SK-MEL-5 (cell line): ENCODE measurements at regions not wholly inside any gene's neighbourhood (a gene's known extent, or its start where the extent isn't known, plus 50 kb on each side); places are given as distances from the start of the nearest gene placed in this dataset.
"Not testable (repeated sequence)": the region's sequence is repeated elsewhere in the genome, so short reads cannot be mapped to it uniquely, and the experiment has no call there.

Experiments
- DNase-seq: peaks from one replicate; pipeline ENCODE4 v3.0.0-alpha.2; 2016; ENCODE audit warnings: low read depth, low spot score
- in situ Hi-C: cut with HindIII; loops from 2 replicates; pipeline ENCODE4 v1.10.0; 2016; ENCODE audit warnings: low sequenced_read_pairs, high pct_unique_total_duplicates, low pct_unique_long_range_greater_than_20kb

DNA sequence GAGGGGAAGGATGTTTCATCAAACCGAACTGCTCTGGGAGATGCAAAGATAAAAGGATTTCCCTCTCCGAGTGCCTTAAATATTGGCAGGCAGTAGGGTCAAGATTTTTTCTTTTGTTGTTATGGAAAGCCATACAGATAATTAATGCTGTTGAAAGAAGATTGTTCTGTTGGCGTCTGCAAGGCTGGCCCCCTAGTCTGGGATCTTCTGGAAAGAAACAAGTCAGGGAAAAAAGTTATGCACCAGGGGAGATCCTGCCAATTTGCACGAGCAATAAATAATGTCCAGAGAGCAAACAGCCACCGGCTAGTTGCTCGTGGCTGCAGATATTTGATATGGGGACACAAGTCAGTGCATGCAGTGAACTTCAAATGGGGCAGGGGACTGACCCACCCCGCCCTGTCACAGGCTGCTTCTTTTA is 202.1 kb upstream of the MYL2 start:
- in situ Hi-C loops = no loop called here
- no peak for DNase-seq

DNA sequence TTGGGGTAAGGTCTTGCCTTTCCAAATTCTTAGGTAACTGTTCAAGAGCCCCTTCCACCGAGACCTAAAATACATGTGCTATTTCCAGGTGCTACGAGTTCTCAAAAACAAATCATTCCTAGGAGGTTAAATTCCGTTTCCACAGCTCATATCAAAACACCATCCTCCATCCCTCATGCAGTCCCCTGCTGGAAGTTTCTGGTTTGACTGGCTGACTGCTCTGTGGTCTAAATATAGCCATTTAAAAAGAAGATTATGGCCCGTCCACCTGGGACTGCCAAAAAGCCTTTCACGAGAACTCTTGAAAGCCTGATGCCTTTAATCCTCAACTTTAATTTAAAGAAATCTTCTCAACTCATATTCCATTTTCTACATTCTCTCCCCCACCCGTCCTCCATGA is 201.5 kb upstream of the MYL2 start:
- in situ Hi-C loops = no loop called here

DNA sequence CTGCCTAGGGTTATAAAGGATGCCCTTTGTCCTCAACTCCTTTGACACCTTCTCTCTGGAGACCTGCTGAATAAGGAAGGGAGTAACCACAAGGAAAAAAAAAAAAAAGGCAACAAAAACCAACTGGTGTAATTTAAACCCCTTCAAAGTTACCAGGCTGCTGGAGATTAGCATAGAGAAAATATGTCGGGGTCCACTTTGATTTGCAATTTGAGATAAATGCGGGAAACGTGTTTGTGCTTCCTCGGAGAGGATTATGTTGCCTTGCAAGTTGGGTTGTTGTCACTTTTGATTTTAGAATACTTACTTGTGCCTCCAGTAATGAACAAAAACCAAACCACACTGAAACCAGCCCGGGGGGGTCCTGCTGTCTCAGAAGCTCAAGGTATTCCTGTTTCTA is 200.2 kb upstream of the MYL2 start:
- no peak for DNase-seq
- in situ Hi-C loops = no loop called here

More for the DNA sequence above, 201.5 kb upstream of the MYL2 start:
- no peak for DNase-seq

DNA sequence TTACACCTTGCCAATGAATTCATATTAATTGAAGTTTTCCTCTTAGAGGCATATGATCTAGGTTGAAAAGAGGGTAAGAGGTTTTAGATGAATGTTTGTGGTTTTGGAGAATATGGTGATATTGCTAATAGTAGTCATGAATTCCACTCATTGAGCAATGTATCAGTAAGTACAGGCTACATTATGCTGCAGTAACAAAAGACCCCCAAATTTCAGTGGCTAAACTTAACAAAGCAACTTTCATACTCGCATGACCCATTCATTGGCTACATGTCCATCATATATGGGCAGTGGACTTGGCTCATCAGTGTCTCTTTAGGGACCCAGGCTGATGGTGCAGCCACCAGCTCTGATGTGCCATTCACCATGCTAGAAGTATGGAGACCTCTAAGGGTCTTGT is 196.6 kb upstream of the MYL2 start:
- in situ Hi-C loops = no loop called here
- no peak for DNase-seq

DNA sequence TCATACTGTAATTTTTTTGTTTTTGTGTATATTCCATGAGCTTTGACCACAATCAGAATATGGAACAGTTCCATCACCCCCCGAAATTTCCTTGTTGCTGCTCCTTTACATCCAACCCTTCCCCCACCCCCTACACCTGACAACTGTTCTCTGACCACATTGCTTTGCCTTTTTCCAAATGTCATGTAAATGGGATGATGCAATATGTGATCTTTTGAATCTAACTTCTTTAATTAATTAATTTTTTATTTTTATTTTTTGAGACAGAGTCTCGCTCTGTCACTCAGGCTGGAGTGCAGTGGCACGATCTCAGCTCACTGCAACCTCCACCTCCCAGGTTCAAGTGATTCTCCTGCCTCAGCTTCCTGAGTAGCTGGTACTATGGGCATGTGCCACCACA is 192.9 kb upstream of the MYL2 start:
- DNase-seq, in situ Hi-C loops: not testable (repeated sequence)

DNA sequence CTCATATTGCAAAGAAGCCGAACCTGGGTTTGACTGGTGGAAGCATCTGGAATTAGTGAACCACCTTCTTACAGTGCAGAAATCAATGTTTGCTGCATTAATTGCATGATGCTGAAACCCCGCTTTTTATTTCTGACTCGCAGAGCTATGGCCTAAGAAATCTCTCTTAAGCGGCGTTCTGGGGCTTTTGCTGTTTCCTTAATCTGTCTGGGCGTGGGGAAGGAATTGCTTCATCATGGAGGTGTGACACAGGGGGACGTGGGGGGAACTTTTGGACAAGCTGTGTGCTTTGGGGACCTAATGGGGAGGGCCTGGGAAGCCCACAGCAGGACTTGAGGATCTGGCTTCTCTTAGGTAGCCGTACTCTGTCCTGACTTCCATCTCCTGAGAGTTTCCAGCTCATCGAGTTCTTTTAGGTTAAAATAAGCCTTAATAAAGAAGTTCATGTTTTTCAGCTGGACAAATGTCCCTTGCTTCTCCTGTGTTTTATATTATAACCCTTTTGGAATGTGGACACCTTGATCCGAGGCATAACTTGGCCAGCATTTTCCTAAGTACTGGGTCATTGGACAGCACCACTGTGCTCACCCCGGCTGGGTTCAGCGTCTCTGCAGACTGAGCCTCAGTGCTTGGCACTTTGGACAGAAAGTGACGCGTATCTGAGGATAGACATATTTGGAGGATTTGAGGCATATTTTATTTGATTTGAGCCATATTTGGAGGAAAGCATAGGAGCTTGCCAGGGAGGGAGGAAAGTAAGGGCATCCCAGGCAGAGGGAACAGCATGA is 192.1 kb upstream of the MYL2 start:
- in situ Hi-C loops = no loop called here
- no peak for DNase-seq

DNA sequence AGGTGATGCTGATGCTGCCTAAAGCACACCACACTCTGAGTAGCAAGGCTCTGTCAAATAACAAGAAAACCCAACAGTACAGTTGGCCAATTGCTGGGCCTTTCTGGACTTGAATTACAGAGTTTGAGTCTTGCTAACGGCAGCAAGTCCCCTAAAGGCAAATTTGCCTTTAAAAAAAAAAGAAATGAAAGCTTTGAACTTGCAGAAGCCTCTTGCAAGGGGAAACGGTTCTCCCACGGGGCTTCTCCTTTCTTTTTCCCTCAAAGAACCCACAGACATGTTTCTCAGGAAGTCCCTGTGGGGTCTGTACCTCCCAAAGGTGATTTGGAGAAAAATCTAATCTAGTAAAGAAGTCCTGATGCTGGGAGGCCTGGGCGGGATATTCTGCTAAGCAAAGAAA is 191.3 kb upstream of the MYL2 start:
- in situ Hi-C loops = no loop called here
- no peak for DNase-seq

DNA sequence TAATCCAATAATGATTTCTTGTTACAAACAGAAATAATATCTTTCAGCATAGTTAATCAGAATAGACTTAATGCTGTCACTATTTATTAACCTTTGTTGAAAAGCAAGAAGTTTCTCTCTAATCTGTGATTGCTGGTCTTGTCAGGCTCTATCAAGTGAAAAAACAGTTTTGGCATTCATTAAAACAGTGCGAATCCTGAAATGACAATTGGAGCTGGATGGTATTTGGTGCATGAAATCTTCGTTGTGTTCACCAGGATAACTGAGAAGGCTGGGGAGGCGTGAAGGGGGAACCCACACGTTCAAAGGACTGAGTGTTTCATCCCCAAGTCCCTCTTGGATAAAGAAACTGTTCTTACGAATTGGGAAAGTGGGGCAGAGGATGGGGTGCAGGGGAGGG is 190.2 kb upstream of the MYL2 start:
- DNase-seq = no peak
- in situ Hi-C loops = no loop called here

DNA sequence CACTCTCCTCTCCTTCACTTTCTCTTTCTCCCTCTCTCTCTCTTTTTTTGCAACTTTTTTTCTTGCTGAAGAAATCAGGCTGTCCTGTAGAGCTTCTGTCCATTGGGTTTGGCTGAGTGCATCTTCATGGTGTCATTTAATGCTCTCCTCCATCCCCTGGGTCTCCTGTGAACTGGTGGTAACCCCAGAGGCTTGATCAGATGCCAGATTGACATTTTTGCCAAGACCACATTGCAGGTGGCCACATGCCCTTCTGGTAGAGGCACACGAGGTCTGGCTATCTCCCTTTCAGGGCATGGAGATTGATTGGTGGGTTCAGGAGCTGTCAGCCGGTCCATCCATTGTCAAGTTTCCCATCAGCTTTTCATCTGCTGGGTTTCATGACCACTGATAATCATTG is 188.3 kb upstream of the MYL2 start:
- in situ Hi-C loops = no loop called here
- DNase-seq = no peak

DNA sequence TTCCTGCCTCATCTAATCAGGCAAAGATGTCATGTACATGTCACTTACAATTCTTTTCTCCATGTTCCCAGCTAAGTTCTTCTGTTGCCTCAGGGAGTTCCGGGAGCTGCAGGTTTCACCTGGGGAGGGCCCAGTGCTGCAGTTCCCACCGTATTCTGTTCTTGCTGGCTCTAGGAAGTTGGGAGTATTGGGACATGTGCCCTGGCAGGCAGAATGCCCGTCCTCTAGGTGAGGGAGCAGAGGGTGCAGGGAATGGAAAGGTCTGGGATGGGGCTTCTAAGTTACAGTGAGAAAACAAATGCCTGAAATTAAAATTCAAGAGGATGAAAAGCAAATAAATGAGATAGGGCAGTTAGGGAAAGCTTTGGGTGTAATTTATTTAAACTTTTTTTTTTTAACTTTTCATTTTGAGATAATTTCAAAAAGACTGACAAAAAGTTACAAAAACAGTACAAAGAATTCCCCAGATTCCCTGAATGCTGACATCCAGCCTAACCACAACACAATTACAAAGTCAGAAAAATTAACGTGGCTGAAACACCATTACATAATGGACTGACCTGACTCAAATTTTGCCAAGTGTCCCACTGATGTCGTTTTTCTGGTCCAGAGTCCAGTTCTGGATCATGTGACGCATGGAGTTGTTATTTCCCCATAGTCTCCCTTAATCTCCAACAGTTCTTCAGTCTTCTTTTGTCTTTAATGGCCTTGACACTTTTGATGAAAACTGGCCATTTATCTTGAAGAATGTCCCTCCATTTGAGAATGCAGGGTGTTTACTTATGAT is 187.2 kb upstream of the MYL2 start:
- in situ Hi-C loops = no loop called here
- DNase-seq = no peak

DNA sequence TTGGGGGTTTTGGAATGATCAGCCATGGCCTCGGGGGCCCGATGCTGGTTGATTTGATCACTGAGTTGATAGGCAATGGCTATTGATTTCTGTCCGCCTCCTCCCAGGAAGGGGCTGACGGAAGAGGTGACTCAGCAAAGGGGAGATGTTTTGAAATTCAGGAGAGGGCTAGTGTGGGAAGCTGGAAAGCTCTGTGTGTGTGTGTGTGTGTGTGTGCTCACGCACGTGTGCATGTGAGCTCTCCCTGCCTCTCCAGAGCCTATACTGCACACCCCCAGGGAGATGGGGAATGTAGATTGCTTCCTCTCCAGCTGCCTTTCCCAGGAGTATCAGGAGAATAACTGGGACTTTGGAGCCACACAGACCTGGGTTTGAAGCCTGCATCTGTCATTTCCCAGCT is 184.9 kb upstream of the MYL2 start:
- no peak for DNase-seq
- in situ Hi-C loops = no loop called here

DNA sequence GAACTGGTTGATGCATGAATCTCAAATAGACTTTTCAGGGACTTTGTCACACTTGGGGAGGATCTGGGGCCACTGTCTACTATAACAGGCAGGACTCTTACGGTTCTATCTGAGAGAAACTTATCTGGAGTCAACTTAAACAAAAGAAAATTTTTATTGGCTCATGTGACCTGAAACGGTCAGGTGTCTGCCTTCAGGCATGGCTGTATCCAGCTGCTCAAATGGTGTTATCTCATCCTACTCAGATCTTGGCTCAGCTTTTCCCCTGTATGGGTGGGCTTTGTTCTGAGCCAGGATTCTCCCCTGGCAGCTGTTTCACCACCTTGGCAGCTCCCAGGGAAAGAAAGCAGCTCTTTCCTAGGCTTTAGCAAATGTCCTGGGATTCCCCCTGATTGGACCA is 183.2 kb upstream of the MYL2 start:
- no peak for DNase-seq
- in situ Hi-C loops = no loop called here

DNA sequence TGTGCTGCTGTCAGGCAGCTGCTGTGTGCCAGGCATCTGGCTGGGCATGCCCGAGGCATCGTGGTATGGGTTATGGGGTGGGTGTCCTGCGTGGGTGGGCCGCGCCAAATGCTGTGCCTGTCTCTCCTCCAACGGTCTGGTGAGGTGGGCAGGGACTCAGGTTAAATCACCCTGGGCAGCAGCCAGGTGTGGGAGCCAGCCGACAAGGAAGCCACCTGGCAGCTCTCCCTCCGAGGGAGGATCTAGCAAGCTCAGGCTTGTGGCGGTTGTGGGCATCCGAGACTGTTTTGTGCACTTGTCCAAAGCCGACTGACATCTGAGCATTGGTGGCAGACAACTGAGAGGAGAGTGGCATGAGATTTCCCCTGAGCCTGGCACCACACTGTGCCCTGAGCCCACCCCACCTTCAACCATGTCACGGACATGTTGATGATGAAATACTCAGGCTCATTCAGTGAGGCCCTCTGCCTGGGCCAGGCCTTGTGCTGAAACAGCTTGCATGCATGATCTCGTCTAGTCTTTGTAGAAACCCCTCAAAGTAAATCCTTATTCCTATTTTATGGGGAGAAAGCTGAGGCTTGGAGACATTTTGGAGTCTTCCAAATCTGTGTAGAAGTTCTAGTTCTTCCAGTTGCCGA is 181.8 kb upstream of the MYL2 start:
- no peak for DNase-seq
- in situ Hi-C loops = no loop called here

DNA sequence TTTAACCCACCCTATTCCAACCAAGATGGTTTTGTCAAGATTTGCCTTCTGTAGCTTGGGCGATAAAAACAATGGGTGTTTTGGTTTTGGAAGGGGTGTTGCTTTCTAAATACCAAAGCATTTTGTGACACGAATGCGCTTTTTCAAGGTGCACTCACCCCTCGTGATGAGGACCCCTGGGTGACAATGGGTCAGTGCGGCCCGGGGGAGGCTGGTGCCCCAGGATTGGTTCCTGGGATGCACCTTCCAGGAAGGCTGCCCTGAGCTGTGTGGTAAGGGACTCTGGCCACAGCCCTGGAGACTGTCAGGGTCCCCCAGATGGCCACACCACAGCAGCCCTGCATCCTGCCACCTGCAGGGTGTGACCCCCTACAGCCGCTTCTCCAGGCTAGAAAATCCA is 180.6 kb upstream of the MYL2 start:
- DNase-seq = no peak
- in situ Hi-C loops = no loop called here

DNA sequence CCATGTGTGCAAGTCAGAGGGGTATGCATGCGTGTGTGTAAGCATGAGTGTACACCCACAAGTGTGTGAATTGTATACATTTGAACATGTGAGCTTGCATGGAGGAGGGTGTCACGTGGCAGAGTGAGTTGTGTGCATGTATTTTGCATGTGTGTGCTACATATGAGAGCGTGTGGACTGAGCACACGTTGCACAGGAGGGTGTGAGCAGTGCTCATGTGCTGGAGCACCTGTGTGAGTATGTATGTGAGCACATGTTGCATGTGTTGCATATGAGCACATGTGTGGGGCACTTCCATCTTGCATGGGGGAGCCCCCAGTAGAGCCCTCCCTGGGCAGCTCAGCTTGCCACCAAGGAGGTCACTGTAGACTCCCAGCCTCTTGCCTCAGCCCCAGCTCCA is 180.2 kb upstream of the MYL2 start:
- in situ Hi-C loops = no loop called here
- DNase-seq = no peak

DNA sequence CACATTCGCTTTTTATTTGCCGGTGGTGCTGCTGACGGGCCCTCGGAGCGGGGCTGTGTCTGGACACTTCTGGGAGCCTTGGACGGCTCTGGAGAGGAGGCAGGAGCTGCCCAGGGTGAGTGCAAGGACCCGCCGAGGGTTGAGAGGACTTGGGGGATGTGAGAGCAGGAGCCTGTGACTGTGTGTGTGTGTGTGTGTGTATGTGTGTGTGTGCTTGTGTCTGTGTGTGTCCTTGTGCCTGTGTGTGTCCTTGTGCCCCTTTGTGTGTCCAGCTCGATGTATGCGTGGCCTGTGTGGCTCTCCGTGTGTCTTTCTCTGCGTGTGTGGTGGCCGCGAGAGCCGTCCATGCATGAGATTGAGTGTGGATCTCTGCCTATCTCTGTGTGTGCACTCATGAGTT is 179.6 kb upstream of the MYL2 start:
- in situ Hi-C loops = no loop called here
- no peak for DNase-seq

DNA sequence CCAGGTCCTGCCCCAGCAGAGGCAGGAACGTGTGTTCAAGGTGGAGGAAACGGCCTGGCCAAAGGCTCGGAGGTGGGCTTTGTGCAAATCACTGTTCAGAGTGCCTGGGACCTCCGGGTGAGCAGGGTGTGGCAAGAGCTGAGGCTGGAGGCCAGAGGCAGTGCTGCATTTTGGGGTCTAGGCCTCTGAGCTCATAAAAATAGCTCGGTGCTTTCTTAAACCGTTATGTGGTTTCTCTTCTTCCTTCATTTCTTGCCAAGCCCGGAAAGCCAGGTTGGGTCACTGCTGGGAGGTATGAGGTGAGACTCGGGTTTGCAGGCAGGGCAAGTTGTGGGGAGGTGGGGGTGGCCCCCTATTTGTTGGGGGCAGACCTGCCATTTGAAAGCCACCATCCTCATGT is 178.8 kb upstream of the MYL2 start:
- DNase-seq = no peak
- in situ Hi-C loops = no loop called here

DNA sequence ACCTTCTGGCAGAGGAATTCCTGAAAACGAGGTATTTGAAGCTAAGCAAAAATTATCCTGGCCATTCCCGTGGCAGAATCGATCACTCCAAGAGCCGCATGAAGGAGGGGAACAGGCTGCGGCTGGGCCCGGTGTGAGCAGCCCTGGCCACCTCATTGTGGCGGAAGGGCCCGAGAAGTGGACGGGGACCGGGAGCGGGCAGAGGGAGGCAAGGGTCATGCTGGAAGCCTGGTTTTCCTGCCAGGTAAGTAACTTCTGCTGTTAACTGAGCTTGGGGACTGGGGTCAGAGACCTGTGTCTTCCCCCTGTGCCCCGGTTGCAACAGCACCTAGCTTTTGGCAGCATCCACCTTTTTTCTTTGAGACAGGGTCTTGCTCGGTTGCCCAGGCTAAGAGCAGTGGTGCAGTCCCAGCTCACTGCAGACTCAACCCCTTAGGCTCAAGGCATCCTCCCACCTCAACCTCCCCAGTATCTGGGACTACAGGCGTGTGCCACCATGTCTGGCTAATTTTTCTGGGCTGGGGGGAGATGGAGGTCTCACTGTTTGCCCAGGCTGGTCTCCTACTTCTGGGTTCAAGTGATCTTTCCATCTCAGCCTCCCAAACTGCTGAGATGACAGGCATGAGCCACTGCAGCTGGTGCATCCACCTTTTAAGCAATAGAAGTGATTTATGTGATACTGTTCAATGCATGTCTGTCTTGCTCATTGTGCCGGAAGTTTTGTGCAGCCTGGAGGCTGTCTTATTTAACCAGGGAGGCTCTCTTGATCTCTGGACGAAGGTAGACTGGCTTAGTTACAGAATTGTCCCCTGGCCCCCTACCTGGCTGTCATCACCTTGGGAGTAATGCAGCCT is 174.0 kb upstream of the MYL2 start:
- DNase-seq = no peak
- in situ Hi-C loops = no loop called here
